HT-29 (cell line): ENCODE measurements at regions not wholly inside any gene's neighbourhood (a gene's known extent, or its start where the extent isn't known, plus 50 kb on each side); places are given as distances from the start of the nearest gene placed in this dataset.

Experiments
- DNase-seq: peaks from one replicate; pipeline ENCODE4 v3.0.0-alpha.2; 2015; ENCODE audit warnings: low spot score

GRCh38 chr7:45235905-45236304 is 78.3 kb downstream of the RAMP3 start:
- DNase-seq, result no peak

- DNase-seq, result no peak
These were observed 79.1 kb downstream of the RAMP3 start for GRCh38 chr7:45236666-45237065.

GRCh38 chr7:45237788-45238461 is 80.3 kb downstream of the RAMP3 start:
- DNase-seq, result no peak

- DNase-seq, result no peak
These were observed 81.2 kb downstream of the RAMP3 start for GRCh38 chr7:45238806-45239205.

- DNase-seq, result no peak
These were observed 81.9 kb downstream of the RAMP3 start for GRCh38 chr7:45239486-45239885.

GRCh38 chr7:45240273-45240771 is 82.7 kb downstream of the RAMP3 start:
- DNase-seq, result no peak

- no peak for DNase-seq
These were observed 83.3 kb downstream of the RAMP3 start for GRCh38 chr7:45240926-45241325.

GRCh38 chr7:45241339-45242109 is 83.9 kb downstream of the RAMP3 start:
- DNase-seq, result no peak

- DNase-seq, result no peak
These were observed 84.7 kb downstream of the RAMP3 start for GRCh38 chr7:45242261-45242660.

- no peak for DNase-seq
These were observed 85.1 kb downstream of the RAMP3 start for GRCh38 chr7:45242698-45243097.

- DNase-seq, result no peak
These were observed 87.4 kb downstream of the RAMP3 start for GRCh38 chr7:45244981-45245380.

GRCh38 chr7:45246339-45246738 is 88.7 kb downstream of the RAMP3 start:
- no peak for DNase-seq

GRCh38 chr7:45252248-45252647 is 94.7 kb downstream of the RAMP3 start:
- no peak for DNase-seq

GRCh38 chr7:45252857-45253256 is 95.3 kb downstream of the RAMP3 start:
- no peak for DNase-seq

GRCh38 chr7:45253368-45253767 is 95.8 kb downstream of the RAMP3 start:
- no peak for DNase-seq

- DNase-seq, result no peak
These were observed 97.6 kb downstream of the RAMP3 start for GRCh38 chr7:45255187-45255586.

- DNase-seq, result no peak
These were observed 98.7 kb downstream of the RAMP3 start for GRCh38 chr7:45256309-45256708.

- DNase-seq, result no peak
These were observed 99.2 kb downstream of the RAMP3 start for GRCh38 chr7:45256775-45257174.

- DNase-seq, result no peak
These were observed 99.7 kb downstream of the RAMP3 start for GRCh38 chr7:45257284-45257683.

- no peak for DNase-seq
These were observed 101.1 kb downstream of the RAMP3 start for GRCh38 chr7:45258533-45259226.

- no peak for DNase-seq
These were observed 101.6 kb downstream of the RAMP3 start for GRCh38 chr7:45259227-45259596.

GRCh38 chr7:45259966-45260646 is 102.5 kb downstream of the RAMP3 start:
- peak; percentile 64 for DNase-seq
